Fibroblast of the aortic adventitia (primary cell): ENCODE measurements at regions not wholly inside any gene's neighbourhood (a gene's known extent, or its start where the extent isn't known, plus 50 kb on each side); places are given as distances from the start of the nearest gene placed in this dataset.
A peak's percentile ranks its signal among the peaks of the same experiment; 100 is the strongest.

Source experiments
- DNase-seq: peaks from one replicate; pipeline ENCODE4 v3.0.0-alpha.2; 2010; ENCODE audit warnings: low read depth
- H3K4me3 ChIP-seq: 2 replicates; pipeline ENCODE4 v1.5.1; 2011; ENCODE audit warnings: low read depth, mild to moderate bottlenecking, control low read depth, low read length, moderate library complexity
- TF ChIP-seq, protein P1 (sequence below): IDR thresholded peaks from 2 replicates; pipeline ENCODE4 v1.5.1; 2011; ENCODE audit warnings: mild to moderate bottlenecking, low read length, control low read depth, inconsistent platforms; ENCODE audit not compliant: insufficient read depth

DNA sequence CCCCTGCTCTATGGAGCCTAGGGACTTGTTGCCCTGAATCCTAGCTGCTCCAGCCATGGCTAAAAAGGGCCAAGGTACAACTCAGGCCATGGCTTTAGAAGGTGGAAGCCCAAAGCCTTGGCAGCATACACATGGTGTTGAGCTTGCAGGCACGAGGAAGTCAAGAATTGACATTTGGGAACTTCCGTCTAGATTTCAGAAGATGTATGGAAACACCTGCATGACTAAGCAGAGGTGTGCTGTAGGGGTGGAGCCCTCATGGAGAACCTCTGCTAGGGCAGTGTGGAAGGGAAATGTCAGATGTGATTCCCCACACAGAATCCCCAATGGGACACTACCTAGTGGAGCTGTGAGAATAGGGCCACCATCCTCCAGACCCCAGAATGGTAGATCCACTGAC is 95.1 kb upstream of the TMEM170B start:
- TF ChIP-seq, protein P1, sequence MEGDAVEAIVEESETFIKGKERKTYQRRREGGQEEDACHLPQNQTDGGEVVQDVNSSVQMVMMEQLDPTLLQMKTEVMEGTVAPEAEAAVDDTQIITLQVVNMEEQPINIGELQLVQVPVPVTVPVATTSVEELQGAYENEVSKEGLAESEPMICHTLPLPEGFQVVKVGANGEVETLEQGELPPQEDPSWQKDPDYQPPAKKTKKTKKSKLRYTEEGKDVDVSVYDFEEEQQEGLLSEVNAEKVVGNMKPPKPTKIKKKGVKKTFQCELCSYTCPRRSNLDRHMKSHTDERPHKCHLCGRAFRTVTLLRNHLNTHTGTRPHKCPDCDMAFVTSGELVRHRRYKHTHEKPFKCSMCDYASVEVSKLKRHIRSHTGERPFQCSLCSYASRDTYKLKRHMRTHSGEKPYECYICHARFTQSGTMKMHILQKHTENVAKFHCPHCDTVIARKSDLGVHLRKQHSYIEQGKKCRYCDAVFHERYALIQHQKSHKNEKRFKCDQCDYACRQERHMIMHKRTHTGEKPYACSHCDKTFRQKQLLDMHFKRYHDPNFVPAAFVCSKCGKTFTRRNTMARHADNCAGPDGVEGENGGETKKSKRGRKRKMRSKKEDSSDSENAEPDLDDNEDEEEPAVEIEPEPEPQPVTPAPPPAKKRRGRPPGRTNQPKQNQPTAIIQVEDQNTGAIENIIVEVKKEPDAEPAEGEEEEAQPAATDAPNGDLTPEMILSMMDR = no peak
- H3K4me3 ChIP-seq = no peak overlapping the region
- no peak for DNase-seq

DNA sequence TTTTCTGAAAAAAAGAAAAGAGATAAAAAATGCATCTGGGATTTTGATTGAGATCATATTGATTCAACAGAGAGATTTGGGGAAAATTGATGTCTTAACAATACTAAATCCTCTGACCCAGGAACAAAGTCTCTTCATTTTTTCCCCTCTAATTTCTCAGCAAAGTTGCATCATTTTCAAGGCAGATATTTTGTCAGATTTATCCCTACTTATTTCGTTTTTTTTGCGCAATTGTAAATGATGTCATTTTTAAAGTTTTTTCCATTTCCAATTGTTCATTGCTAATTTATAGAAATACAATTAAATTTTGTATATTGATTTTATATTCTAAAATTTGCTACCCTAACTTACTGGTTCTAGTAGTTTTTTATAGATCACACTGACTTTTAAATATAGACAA is 97.7 kb upstream of the TMEM170B start:
- DNase-seq = no peak
- TF ChIP-seq, protein P1 = no peak
- no peak overlapping the region for H3K4me3 ChIP-seq

DNA sequence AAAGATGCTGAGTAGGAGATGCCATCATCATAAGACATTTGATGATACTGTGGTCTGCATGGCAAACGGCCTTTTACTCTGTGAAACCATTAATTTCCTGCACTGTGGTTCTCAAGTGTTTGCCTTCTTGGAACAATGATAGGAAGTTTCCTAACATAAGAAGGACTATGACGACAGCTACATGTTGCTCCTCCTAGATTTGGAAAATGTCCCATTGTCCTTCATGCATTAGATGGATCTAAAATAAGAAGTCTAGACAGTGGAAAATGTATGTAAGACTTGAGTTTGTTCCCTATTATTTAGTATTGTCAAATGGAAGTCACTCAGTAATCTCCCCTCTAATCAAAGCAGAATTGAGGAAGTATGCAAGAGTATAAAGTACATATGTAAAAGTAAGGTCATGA is 98.5 kb upstream of the TMEM170B start:
- DNase-seq = peak; percentile 22
- TF ChIP-seq, protein P1 = no peak
- H3K4me3 ChIP-seq = no peak overlapping the region

DNA sequence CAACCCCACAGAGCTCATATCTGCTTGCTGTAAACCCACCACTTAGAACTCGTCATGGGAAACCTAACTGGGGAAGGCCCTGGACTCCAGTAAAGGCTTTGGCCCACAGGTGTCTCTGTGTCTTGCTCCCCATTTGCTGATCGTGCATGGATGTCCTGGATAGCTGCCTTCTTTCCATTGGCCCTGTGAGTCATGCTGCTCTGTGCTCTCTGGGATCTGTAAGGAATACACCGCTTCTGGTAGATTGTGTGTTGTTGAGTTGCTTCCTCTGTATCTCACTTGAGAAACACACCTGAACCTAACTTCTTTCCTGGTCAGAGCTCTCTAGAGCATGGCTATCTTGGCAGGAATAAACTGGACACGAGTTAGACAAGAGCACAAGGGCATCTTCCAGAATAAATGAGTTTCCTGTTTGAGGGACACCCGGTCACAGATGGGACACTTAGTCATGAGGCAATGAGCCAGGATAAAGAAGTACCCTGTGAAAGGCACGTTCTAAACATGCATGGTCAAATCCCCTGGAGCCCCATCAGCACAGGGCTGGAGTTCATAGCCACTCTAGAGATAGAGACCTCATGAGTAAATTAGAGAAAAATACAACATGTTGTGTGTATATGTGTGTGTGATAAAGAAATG is 99.6 kb upstream of the TMEM170B start:
- DNase-seq = no peak

DNA sequence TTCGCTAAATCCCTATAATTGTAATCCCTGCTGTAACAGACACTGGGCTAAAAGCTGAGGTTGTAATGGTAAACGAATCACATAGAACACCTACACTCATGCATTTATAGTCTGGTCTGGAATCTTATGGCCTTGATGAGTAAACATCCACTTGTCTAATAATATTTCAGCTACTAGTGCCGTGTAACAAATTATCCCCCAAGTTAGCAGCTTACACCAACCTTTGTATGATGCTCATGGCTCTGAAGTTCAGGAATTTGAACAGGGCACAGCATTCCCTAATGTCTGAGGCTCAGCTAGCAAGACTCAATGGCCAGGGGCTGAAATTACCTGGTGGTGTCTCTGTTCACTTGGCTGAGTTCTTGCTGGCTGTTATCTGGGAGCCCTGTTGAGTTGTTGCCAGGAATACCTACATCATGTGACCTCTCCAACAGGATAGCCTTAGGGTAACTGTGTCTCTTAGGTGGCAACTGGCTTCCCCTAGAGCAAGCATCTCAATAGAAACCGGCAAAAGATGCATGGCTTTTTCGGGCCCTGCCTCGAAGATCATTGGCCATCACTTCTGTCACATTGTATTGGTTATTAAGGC is 100.9 kb upstream of the TMEM170B start:
- TF ChIP-seq, protein P1 = no peak
- no peak overlapping the region for H3K4me3 ChIP-seq

More for the DNA sequence above, 99.6 kb upstream of the TMEM170B start:
- TF ChIP-seq, protein P1 = no peak
- H3K4me3 ChIP-seq = no peak overlapping the region

DNA sequence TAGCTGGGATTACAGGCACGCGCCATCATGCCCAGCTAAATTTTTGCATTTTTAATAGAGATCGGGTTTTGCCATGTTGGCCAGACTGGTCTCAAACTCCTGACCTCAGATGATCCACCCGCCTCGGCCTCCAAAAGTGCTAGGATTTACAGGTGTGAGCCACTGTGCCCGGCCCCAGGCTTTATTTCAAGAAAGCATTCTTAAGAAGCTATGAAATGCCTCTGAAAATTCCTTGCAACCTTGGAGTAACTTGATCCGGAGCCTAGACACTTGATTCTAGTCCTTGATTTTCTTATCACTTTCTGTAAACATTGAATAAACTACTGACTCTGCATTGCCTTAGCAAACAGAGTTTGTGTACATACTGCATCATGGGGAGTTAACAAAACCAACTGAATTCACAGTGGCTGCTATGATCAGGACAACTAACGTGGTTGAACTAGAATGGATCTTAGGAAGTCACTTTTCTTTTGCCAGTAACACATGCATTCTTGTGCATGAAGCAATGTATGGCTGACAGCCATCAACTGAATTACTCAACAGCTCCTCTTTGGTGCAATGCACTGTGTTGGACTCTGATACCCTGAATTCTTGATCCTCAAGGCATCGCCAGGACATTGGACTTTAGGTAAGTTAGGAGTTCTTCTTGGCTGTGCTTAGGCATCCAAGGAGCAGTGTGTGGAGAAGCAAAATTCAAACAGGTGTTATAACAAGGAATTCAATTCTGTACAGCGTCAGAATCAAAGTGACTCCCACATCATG is 102.8 kb upstream of the TMEM170B start:
- peak; percentile 86 for DNase-seq
- TF ChIP-seq, protein P1 = no peak

More for the DNA sequence above, 100.9 kb upstream of the TMEM170B start:
- no peak for DNase-seq

More for the DNA sequence above, 102.8 kb upstream of the TMEM170B start:
- no peak overlapping the region for H3K4me3 ChIP-seq
